GM10248 (cell line): ENCODE measurements at regions not wholly inside any gene's neighbourhood (a gene's known extent, or its start where the extent isn't known, plus 50 kb on each side); places are given as distances from the start of the nearest gene placed in this dataset.

Experiments used
- CTCF ChIA-PET: fragments of 300-600 bp; sonication (Branson Sonifier 250); formaldehyde crosslinking; extraction: SDS; loops from one replicate; lab custom pipeline; 2021; ENCODE audit warnings: antibody characterized with exemption; lab: Yijun Ruan, JAX
- POLR2A ChIA-PET: fragments of 350-650 bp; sonication (Branson Sonifier 250); formaldehyde crosslinking; extraction: SDS; loops from one replicate; lab custom pipeline; 2020; ENCODE audit warnings: antibody characterized with exemption; lab: Yijun Ruan, JAX
- DNase-seq: peaks from one replicate; pipeline ENCODE4 v3.0.0; 2012; ENCODE audit errors: extremely low spot score
- TF ChIP-seq, protein P1 (sequence below): IDR thresholded peaks from 2 replicates; pipeline ENCODE4 v1.5.1; 2012; ENCODE audit warnings: mild to moderate bottlenecking, low read depth; ENCODE audit errors: extremely low read depth, missing control alignments, control extremely low read depth

DNA sequence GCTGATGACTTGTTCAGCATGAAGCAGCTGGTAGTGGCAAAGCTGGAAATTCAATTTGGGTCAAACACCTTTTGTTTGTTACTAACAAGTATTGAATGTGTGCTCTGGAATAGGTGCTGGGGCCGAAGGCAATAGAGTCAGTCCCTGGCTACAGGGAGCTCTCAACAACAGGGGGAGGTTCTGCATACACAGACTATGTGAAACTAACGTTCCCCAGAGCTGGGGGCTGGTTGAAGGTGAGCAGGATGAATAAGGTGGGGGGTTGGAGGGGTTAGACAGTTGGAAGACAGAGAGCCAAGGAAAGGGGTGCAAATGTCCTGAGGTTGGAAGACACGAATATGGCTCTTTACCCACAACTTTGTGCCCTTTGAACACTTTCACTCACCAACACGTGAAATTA, 84.1 kb upstream of the PLPP4 start:
- CTCF ChIA-PET, result no interaction called here

DNA sequence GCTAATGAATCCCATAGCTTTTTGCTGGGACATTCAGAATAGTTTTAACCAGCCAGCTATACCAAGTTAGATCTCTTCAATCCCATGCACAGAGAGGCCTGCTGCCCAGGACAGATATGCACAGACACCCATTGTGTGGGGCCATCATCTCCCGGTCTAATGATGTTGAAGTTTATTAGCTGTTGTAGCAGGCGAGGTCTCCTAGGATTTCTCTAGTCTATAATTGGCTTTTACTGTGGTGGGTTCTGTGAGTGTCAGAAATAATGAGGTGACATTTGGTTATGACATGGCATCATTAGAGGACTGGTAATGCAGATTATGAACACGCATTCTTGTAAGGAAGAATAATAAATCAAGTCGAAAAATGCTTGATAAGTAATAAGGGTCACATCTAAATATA, 81.4 kb upstream of the PLPP4 start:
- ChIA-PET CTCF (interaction anchor here (1.6 kb wide), 1 partner anchor 24 kb away, joined by 3 read pairs; no protein-coding TSS in a partner anchor), POLR2A (no interaction called here)
- TF ChIP-seq, protein P1, sequence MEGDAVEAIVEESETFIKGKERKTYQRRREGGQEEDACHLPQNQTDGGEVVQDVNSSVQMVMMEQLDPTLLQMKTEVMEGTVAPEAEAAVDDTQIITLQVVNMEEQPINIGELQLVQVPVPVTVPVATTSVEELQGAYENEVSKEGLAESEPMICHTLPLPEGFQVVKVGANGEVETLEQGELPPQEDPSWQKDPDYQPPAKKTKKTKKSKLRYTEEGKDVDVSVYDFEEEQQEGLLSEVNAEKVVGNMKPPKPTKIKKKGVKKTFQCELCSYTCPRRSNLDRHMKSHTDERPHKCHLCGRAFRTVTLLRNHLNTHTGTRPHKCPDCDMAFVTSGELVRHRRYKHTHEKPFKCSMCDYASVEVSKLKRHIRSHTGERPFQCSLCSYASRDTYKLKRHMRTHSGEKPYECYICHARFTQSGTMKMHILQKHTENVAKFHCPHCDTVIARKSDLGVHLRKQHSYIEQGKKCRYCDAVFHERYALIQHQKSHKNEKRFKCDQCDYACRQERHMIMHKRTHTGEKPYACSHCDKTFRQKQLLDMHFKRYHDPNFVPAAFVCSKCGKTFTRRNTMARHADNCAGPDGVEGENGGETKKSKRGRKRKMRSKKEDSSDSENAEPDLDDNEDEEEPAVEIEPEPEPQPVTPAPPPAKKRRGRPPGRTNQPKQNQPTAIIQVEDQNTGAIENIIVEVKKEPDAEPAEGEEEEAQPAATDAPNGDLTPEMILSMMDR, result no peak
- DNase-seq, result no peak

More for the DNA sequence above, 84.1 kb upstream of the PLPP4 start:
- POLR2A ChIA-PET, result no interaction called here
- TF ChIP-seq, protein P1, result no peak
- no peak for DNase-seq

DNA sequence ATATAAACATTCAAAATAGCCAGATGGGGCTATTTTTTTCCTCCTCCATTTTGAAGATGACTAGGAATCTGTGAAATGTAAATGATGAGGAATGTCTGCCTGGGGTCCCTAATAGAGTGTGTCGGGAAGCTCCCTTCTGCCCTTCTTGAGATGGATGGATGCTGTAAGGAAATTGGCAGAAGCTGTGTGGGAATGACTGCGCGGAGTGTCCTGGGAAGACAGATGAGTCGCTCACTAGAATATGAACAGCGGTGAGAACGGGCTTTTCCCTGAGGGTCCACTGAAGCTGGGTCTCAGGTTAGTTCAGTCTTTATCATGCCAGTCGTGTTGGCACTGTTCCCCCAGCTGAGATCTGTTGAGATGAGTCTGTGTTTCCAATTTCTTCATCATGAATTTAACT, 75.1 kb upstream of the PLPP4 start:
- CTCF ChIA-PET, result no interaction called here

DNA sequence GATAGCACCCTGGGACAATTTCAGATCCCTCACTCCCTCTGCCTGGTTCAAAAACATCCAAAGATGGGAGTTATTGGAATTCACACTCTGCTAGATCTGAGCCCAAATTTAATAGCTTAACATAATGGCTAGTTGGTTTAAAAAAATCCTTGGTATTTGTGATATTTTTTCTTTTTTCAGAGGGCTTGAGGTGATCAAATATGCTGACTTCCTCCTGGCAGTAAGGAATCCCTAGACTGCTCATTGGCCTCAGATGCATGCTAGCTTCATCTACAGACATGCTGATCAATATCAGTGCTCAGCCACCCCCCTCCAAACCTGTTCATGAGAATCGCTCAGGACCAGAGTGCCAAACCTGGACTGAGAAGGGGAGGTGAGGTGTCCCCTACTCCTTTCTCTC, 74.7 kb upstream of the PLPP4 start:
- CTCF ChIA-PET, result interaction anchor here (1.4 kb wide), 1 partner anchor 14 kb away, joined by 4 read pairs; no protein-coding TSS in a partner anchor
- TF ChIP-seq, protein P1, result no peak
- POLR2A ChIA-PET, result no interaction called here
- DNase-seq, result no peak

More for the DNA sequence above, 75.1 kb upstream of the PLPP4 start:
- POLR2A ChIA-PET, result no interaction called here
- TF ChIP-seq, protein P1, result no peak
- DNase-seq, result no peak

DNA sequence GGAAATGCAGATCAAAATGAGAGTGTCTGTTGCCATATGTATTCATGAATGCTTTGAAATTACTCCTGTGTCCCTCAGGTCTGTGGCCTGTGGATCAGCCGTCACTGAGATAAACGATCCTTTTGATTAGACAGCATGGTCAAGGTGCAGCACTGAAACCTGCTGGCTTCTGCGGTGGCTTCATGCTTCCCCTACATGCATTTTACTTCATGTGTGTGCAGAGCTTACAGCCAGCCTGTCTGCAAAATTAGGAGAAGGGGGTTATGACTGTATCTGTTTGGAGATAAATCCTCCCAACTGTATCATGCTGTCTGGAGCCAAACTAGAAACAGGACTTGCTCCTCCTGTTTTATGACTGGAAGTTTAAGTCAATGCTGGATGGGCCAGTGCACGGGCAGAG, 71.0 kb upstream of the PLPP4 start:
- POLR2A ChIA-PET, result no interaction called here
- no peak for DNase-seq
- CTCF ChIA-PET, result interaction anchor here (1.8 kb wide), 1 partner anchor 14 kb away, joined by 4 read pairs; no protein-coding TSS in a partner anchor
- TF ChIP-seq, protein P1, result no peak

DNA sequence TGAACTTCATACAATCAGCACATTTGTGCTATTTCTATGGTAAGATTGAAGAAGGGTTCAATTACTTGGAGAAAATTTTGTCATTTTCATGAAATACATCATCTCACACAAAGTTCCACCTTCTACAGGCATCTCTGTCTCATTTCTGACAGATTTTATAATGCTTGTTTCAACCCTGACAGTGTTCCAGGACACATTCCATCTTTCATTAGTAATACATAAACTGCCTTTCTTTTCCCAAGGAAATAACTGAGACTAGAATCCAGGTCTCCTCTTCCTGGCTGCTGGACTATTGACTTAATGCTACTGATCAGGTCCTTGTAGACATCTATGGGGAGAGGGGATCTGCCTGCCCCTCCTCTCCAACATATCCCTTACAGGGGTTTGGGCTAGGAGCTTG, 70.1 kb upstream of the PLPP4 start:
- DNase-seq, result no peak
- ChIA-PET POLR2A (no interaction called here), CTCF (interaction anchor here (1.8 kb wide), 1 partner anchor 13 kb away, joined by 4 read pairs; no protein-coding TSS in a partner anchor)
- TF ChIP-seq, protein P1, result no peak

DNA sequence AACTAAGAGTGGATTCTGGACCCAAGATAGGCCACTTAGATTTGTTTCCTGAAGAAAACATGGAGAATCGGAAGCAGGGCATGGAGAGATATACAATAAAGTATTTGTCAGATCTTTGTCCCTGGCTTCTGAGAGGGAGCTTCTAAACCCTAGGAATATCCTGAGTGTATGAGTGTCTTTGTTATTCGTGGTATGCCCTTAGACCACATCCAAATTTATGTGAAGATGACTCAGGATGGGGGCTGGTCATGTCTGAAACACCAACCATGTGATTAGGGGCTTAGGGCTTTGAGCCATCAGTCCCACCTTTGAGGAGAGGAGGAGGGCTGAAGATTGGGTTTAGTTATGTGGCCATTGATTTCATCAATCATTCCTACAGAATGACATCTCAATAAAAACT, 69.7 kb upstream of the PLPP4 start:
- TF ChIP-seq, protein P1, result no peak
- no peak for DNase-seq
- CTCF ChIA-PET, result interaction anchor here (1.8 kb wide), 1 partner anchor 13 kb away, joined by 4 read pairs; no protein-coding TSS in a partner anchor
- POLR2A ChIA-PET, result no interaction called here
